ENCODE measurements at regions not wholly inside any gene's neighbourhood (a gene's known extent, or its start where the extent isn't known, plus 50 kb on each side); places are given as distances from the start of the nearest gene placed in this dataset.

DNA sequence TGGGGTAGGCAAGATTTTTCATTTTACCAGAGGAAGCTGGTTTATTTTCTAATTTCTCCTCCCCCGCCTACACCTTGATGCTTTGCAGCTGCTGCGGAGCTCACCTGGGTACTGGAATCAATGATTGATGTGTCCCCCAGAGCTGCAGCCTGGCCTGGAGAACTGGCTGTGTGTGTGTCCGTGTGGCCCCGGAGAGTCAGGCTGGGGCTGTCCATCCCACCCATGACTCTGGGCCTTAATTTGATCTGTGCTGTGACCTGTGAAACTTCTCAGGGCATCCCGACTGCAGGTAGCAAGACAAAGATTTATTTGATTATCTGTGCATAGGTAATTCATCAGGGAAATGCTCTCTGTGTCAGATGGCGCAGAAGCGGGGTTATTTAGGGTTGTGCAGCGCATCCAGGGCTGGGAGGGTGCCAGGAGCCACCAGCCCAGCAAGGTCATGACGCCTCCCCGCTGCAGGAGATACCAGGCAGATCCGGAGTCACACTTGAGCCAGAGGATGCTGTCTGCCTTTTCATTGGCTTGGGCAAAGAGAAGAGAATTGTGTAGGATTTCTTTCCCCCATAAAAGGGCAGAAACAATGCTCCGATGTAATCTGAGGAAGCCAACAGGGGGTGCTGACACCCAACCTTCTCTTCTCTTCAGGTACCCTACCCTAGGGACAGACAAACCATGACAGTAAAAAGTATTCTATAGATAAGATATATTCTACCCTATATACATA is 346.6 kb downstream of the TSHZ3 start (continued):
- no peak for TF ChIP-seq TEAD4 (IDR thresholded peaks at IDR 0.05; ENCODE audit: low read depth, low read length)
- TF ChIP-seq SP2 (IDR thresholded peaks at IDR 0.05; ENCODE audit: low read length), result no peak
- TF ChIP-seq CREB1 (IDR thresholded peaks at IDR 0.05), result no peak
- no peak for TF ChIP-seq ZNF274 (IDR thresholded peaks at IDR 0.05; ENCODE audit: borderline replicate concordance, extremely low read depth, low read length)
- peak; percentile 49 to 51; a peak in 3 of 4 replicates for TF ChIP-seq RAD21 (IDR thresholded peaks at IDR 0.05 in 1 of 2, conservative IDR thresholded peaks at IDR 0.05 in 1 of 2; ENCODE audit: low read depth in 2 of 2, low read length in 2 of 2)
- no peak for TF ChIP-seq CTBP2 (IDR thresholded peaks at IDR 0.05; ENCODE audit: borderline replicate concordance, insufficient read depth, insufficient read length, low read length)
- no peak for TF ChIP-seq JUND (IDR thresholded peaks at IDR 0.05; ENCODE audit: low read length)
